HG03139 (cell line): ENCODE measurements at regions not wholly inside any gene's neighbourhood (a gene's known extent, or its start where the extent isn't known, plus 50 kb on each side); places are given as distances from the start of the nearest gene placed in this dataset.

Source experiments
- ATAC-seq: cut with Tn5 transposase; IDR thresholded peaks from one replicate; pipeline ENCODE4 v1.9.1; 2021; ENCODE audit not compliant: unreplicated experiment

DNA sequence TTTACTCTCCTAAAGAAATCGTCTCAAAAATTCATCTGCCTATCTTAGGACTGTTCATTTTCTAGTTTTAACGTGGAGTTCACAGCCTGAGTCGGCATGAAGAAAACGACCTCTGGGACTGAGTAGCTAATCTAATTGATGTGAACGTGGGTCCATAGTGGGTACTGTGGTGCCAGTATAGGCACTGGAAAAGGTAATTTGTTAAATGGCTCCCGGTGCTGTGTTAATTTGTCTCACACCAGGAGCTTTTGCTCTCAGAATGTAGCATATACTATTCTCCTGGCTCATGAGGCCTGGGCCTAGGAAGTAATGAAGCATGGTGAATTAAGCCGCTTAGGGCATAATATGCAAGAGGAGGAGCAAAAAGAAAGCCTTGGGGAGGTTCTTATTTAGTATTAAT lies 414.4 kb upstream of the NXPH2 start:
- ATAC-seq, result no peak

GRCh38 chr2:139177041-139177440 lies 396.9 kb upstream of the NXPH2 start:
- no peak for ATAC-seq

- ATAC-seq, result no peak
These were observed 395.3 kb upstream of the NXPH2 start for GRCh38 chr2:139175510-139175909.

- ATAC-seq, result no peak
These were observed 390.2 kb upstream of the NXPH2 start for GRCh38 chr2:139170406-139170805.

- no peak for ATAC-seq
These were observed 385.4 kb upstream of the NXPH2 start for GRCh38 chr2:139165601-139166000.

- ATAC-seq, result no peak
These were observed 384.9 kb upstream of the NXPH2 start for GRCh38 chr2:139165041-139165440.

DNA sequence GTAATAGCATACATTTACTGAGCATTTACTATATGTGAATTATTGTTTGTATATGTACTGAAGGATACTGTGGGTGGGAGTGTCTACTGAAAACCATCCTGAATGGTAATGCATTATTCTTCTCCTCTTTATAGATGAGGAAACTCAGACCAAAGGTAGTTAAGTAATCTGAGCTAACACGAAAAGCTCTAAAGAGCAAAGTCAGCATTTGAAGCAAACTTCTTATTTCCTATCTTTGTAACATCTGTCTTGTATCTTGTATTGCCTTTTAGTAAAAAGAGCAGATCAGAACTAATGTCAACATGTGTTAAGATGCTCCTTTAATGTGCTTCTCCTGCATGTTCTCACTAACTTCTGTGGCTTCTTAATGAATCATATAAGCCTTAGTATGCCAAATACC lies 382.8 kb upstream of the NXPH2 start:
- no peak for ATAC-seq

DNA sequence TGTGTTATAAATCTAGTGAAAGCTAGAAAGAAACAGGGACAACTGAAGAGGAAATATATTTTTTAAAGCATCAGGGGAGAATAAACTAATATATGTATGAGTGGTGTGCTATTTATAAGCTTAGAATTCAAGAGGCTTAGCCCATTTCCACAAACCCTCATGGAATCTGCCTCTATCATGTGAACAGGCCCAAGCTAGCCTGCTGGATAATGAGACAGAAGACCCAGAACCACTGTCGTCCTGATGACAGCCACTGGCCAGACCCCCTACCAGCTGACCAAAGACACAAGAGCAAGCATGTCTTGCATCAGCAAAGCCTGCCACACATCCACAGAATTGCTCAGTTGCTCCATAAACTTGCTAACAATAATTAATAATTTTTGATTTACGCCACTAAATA lies 382.3 kb upstream of the NXPH2 start:
- ATAC-seq, result no peak

DNA sequence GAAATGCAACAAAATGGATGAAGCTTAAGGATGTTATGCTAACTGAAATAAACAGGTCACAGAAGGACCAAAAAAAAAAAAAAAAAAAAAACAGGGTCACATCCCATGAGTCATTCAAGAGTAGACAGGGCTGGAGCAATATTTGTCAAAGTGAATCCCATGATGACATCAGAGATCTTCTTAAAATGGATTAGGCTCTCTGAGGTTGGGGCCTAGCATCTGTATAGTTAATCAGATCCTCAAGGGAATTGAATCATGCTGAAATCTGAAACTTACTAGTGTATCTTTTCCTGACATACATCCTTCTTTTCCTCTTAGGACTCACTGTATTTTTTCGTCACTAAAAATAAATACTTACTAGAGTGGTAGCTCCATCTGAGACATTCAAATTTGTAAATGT lies 380.6 kb upstream of the NXPH2 start:
- no peak for ATAC-seq

DNA sequence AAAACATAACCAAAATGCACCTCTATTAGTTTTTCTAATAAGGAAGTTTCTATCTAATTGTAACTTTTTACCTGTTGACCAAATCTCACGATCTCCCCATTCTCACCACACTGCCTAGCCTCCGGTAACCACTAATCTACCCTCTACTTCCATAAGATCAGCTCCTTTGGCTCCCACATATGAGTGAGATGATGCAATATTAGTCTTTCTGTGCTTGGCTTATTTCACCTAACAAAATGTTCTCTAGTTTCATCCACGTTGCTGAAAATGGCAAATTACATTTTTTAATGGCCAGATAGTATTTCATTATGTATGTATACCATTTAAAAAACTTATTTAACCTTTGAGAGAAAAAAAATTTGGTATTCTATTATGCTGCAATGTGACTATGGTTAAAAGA lies 379.0 kb upstream of the NXPH2 start:
- no peak for ATAC-seq

GRCh38 chr2:139156730-139157129 lies 376.5 kb upstream of the NXPH2 start:
- no peak for ATAC-seq

DNA sequence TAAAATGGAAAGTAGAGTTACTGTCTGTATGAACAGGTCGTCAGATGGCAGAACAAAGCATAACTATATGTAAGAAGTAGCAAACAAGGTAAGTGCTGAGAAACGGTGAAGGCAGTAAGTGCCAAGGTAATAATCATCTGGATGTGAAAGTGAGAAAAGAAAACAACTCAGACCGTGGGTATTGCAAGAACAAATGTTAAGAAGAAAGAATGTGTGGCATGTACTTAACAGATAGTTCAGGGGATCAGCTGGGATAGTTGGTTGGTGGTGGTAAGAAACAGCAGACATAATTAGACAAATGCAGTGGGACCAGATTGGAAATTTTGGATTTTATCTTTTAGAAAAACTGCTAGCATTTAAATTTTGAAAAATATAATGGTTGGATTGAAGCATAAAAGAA lies 375.8 kb upstream of the NXPH2 start:
- ATAC-seq, result no peak

- no peak for ATAC-seq
These were observed 362.2 kb upstream of the NXPH2 start for GRCh38 chr2:139142252-139142880.

- no peak for ATAC-seq
These were observed 344.1 kb upstream of the NXPH2 start for GRCh38 chr2:139124271-139124670.

DNA sequence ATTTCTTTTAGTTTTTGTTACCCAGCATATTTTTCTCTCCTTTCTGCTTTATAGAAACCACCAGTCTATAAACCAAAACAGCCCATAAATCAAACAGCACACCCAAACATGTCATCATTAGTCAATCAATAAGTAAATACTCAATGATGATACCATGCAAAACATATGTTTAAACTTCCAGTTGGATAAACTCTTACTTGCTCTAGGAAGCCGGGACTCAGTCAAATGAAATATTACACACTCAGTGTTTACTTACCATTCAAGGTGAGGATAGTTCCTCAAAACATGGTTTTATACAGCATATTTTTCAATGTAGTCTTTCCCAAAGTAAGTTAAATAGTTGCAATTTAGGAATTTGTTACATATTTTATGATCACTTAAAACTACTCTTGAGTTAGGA lies 343.6 kb upstream of the NXPH2 start:
- ATAC-seq, result no peak

GRCh38 chr2:139122711-139123158 lies 342.5 kb upstream of the NXPH2 start:
- no peak for ATAC-seq

DNA sequence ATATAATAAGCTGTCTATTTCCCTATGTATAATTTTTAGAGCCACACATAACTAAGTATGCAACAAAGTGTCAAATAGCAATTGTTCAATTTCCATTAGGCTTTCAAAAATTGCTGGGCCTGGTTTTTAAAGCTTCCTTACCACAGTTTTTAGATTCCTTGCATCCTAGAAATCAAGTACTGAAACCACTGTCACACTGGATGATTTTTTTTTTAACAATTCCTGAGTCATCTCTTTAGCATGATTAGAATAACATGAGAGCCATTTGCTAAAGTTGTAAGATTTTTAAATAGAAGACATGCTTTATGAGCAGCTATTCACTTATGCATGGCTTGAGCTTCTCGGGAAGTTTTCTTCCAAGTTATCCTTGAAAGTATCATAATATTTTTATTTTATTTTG lies 319.5 kb upstream of the NXPH2 start:
- no peak for ATAC-seq

GRCh38 chr2:139098961-139099360 lies 318.8 kb upstream of the NXPH2 start:
- no peak for ATAC-seq

- no peak for ATAC-seq
These were observed 302.9 kb upstream of the NXPH2 start for GRCh38 chr2:139083121-139083520.

DNA sequence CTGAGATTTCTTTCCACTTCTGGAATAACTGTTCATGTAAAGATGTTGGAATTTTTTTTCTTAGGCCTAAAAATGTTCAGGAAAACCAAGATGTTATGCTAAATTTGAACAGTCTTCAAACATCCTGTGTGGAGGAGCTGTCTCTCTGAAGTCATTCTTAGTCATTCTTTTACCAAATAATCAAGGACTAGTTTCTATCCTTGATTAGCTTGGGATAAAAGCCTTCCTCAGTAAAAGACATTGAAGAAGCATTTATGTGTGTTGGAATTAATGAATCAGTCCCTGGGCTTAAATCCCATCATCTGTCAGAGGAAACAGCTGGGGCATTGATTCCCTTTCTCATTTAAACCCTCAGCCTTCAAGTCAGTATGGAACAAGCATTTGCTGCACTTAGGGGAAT lies 300.1 kb upstream of the NXPH2 start:
- ATAC-seq, result no peak

DNA sequence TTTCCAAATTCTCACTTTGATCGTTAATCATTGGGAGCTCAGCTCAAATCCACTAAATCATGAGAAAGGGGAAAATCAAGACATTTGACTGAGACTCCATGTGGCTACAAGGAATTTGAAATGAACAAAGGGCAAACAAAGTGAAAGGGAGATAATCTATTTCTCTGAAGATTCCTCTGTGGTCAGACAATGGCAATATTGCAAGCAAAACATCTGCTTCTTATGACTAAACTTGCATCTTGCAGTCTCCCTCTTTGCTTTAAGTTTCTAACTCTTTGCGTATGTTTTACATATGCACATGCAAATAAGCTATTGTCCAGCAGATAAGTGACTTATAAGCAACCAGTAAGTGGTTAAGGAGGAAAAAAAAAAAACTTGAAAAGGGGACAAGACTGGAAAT lies 299.1 kb upstream of the NXPH2 start:
- no peak for ATAC-seq

GRCh38 chr2:139078376-139078775 lies 298.2 kb upstream of the NXPH2 start:
- no peak for ATAC-seq

DNA sequence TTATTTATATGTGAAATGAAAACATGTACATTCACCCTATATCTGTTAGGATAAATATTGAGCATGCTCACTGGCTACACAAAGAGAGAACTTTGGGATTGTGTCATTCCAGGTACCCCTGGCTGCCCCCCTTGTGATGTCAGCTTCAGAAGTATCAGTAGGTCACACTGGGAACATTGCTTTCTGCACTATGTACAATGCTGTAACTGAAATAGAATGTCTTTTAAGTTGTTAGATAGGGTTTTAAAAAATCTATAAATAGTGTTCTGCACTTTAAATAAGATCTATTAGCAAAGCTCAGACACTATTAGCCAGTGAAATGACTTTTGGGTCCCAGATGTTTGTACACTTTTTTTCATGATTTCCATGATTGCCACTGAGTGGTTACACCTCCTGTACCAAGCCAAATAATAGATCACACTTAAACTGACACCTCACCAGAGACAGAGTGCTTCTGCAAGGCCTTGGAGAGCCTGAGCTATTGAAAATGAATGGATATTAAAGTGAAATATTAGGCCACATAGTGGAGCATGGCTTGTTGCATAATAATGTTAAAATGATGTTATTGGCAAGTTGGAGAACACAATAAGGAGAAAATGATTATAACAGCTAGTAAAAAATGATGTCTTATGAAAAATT lies 297.0 kb upstream of the NXPH2 start:
- ATAC-seq, result no peak
